Glutamatergic neuron (in vitro differentiated cells): ENCODE measurements at regions not wholly inside any gene's neighbourhood (a gene's known extent, or its start where the extent isn't known, plus 50 kb on each side); places are given as distances from the start of the nearest gene placed in this dataset.

Experiments
- DNase-seq: peaks from one replicate; pipeline ENCODE4 v3.0.0; 2022
- H3K27ac Mint-ChIP-seq: one replicate; pipeline ENCODE4 v1.8.0; 2020; ENCODE audit warnings: mild to moderate bottlenecking, mixed read lengths, inconsistent platforms; ENCODE audit not compliant: unreplicated experiment
- H3K27me3 Mint-ChIP-seq: one replicate; pipeline ENCODE4 v1.8.0; 2020; ENCODE audit warnings: mild to moderate bottlenecking, moderate library complexity, mixed read lengths, inconsistent platforms; ENCODE audit not compliant: unreplicated experiment
- H3K36me3 Mint-ChIP-seq: one replicate; pipeline ENCODE4 v1.8.0; 2020; ENCODE audit warnings: mild to moderate bottlenecking, mixed read lengths, inconsistent platforms; ENCODE audit not compliant: unreplicated experiment
- H3K4me1 Mint-ChIP-seq: one replicate; pipeline ENCODE4 v1.8.0; 2020; ENCODE audit warnings: mild to moderate bottlenecking, low read depth, mixed read lengths, inconsistent platforms; ENCODE audit not compliant: unreplicated experiment
- H3K4me3 Mint-ChIP-seq: one replicate; pipeline ENCODE4 v1.8.0; 2020; ENCODE audit warnings: mild to moderate bottlenecking, mixed read lengths, inconsistent platforms; ENCODE audit not compliant: unreplicated experiment
- H3K9me3 Mint-ChIP-seq: one replicate; pipeline ENCODE4 v1.8.0; 2020; ENCODE audit warnings: mild to moderate bottlenecking, moderate library complexity, mixed read lengths, inconsistent platforms; ENCODE audit not compliant: unreplicated experiment
- CTCF ChIP-seq: fragments of 200-600 bp; sonication (generic); IDR thresholded peaks from one replicate; pipeline ENCODE4 v1.5.0; 2021; ENCODE audit not compliant: partially characterized antibody, unreplicated experiment

- H3K4me1 Mint-ChIP-seq, result peaks cover 28% of the 10 kb centered on the region
Measured at GRCh38 chr3:168416446-168416845, 320.7 kb upstream of the GOLIM4 start.

GRCh38 chr3:168414149-168414548 lies 318.4 kb upstream of the GOLIM4 start:
- no peaks in the 10 kb centered on the region for H3K9me3 Mint-ChIP-seq
- peaks cover 3% of the 10 kb centered on the region for H3K27me3 Mint-ChIP-seq
- no peak overlapping the region for H3K4me3 Mint-ChIP-seq
- H3K36me3 Mint-ChIP-seq, result peaks cover 8% of the 10 kb centered on the region
- H3K27ac Mint-ChIP-seq, result no peak overlapping the region
- TF ChIP-seq CTCF, result no peak
- no peak for DNase-seq
- peaks cover 22% of the 10 kb centered on the region for H3K4me1 Mint-ChIP-seq

More at GRCh38 chr3:168416446-168416845, 320.7 kb upstream of the GOLIM4 start:
- no peak for DNase-seq
- TF ChIP-seq CTCF, result no peak
- Mint-ChIP-seq H3K27ac (no peak overlapping the region), H3K27me3 (peaks cover 1% of the 10 kb centered on the region), H3K36me3 (no peaks in the 10 kb centered on the region), H3K4me3 (no peak overlapping the region), H3K9me3 (no peaks in the 10 kb centered on the region)

DNA sequence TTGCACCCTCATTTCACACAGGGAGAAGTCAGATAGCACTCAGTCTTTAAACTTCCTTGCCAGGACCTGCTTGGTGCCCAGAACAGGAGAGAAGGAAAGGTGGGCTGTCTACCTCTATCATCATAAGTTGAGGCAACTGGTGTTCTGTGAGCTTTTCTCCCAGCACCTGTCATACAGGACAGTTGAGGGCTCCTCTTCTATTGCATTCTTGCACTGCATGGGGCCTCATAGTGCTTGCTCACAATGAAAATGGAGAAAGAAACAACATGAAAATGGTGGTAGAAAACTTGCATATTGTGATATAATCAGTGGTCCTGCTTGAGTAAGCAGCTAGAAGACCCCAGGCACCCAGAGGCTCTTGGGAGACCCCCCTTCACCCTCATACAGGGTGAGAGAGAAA lies 311.7 kb upstream of the GOLIM4 start:
- peaks cover 2% of the 10 kb centered on the region for H3K27me3 Mint-ChIP-seq
- H3K4me3 Mint-ChIP-seq, result no peak overlapping the region
- no peaks in the 10 kb centered on the region for H3K4me1 Mint-ChIP-seq
- TF ChIP-seq CTCF, result no peak
- peaks cover 8% of the 10 kb centered on the region for H3K36me3 Mint-ChIP-seq
- H3K9me3 Mint-ChIP-seq, result no peaks in the 10 kb centered on the region
- no peak overlapping the region for H3K27ac Mint-ChIP-seq
- DNase-seq, result no peak

GRCh38 chr3:168405288-168405687 lies 309.6 kb upstream of the GOLIM4 start:
- Mint-ChIP-seq H3K36me3 (peaks cover 6% of the 10 kb centered on the region), H3K27ac (no peak overlapping the region), H3K4me1 (peaks cover under 1% of the 10 kb centered on the region), H3K27me3 (peaks cover 2% of the 10 kb centered on the region), H3K9me3 (no peaks in the 10 kb centered on the region), H3K4me3 (no peak overlapping the region)
- TF ChIP-seq CTCF, result no peak
- DNase-seq, result no peak

DNA sequence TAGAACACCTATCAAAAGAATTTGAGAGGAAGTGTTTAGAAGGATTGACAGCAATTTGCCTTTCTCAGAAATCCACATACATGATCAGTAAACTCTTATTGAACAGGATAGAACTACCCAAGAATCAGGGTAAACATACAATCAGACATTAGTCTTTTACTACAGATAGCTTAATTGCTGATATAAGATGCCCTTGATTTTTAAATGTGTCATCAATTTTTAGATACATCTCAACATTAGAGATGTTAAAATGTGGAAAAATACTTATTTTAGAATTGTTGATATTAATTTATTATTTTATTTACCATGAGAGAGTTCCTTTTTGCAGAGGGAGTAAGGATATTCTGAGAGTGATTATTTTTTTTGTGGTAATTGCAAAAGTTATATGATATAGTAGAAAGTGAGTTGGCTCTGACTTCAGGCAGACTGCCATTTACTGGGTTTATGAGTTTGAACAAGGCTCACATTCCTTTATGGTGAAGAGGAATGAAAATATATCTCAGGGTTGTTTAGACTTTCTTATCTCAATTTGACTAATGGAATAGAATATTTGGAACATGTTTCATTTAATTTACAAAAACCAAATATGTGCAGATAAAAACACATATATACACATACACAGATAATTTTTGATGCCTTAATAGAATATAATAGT lies 302.8 kb upstream of the GOLIM4 start:
- no peak for DNase-seq
- no peak overlapping the region for H3K4me3 Mint-ChIP-seq
- H3K9me3 Mint-ChIP-seq, result no peaks in the 10 kb centered on the region
- H3K36me3 Mint-ChIP-seq, result no peaks in the 10 kb centered on the region
- no peak for TF ChIP-seq CTCF
- no peaks in the 10 kb centered on the region for H3K27me3 Mint-ChIP-seq
- H3K27ac Mint-ChIP-seq, result no peak overlapping the region
- H3K4me1 Mint-ChIP-seq, result peaks cover 10% of the 10 kb centered on the region
